ENCODE measurements at regions not wholly inside any gene's neighbourhood (a gene's known extent, or its start where the extent isn't known, plus 50 kb on each side); places are given as distances from the start of the nearest gene placed in this dataset.
"Not testable (repeated sequence)": the region's sequence is repeated elsewhere in the genome, so short reads cannot be mapped to it uniquely, and the experiment has no call there.

GRCh38 chr1:229736376-229736775 lies 110.3 kb downstream of the URB2 start:
- intact Hi-C loops (cut with DNase I), result no loop called here
- Histone ChIP-seq H3K36me3 (no peaks in the 10 kb centered on the region), H3K27me3 (no peaks in the 10 kb centered on the region), H3K4me3 (no peak overlapping the region), H3K9me3 (peaks cover 0 to 19% (median 13%) of the 10 kb centered on the region in 4 donors), H3K27ac (replicated peaks in 1 of 4) (no peak overlapping the region), H3K4me1 (no peaks in the 10 kb centered on the region)
- no peak for DNase-seq (ENCODE audit: extremely low spot score)
- no peak for TF ChIP-seq POLR2A (IDR thresholded peaks at IDR 0.05; ENCODE audit: low read depth)
- no peak for TF ChIP-seq EP300 (IDR thresholded peaks at IDR 0.05)
- no peak for TF ChIP-seq CTCF (IDR thresholded peaks at IDR 0.05)
- TF ChIP-seq POLR2AphosphoS5 (IDR thresholded peaks at IDR 0.05), result no peak

GRCh38 chr1:229742614-229743013 lies 116.6 kb downstream of the URB2 start:
- intact Hi-C loops (cut with DNase I); H3K36me3 ChIP-seq; DNase-seq (ENCODE audit: extremely low spot score); H3K4me3 ChIP-seq; H3K27me3 ChIP-seq; H3K27ac ChIP-seq (replicated peaks in 1 of 4); H3K4me1 ChIP-seq: not testable (repeated sequence)
- 83% methylated on average over 1 of the region's 1 CpG for WGBS
- peaks cover 0 to 14% (median 5%) of the 10 kb centered on the region in 4 donors for H3K9me3 ChIP-seq

GRCh38 chr1:229749992-229750391 lies 123.9 kb downstream of the URB2 start:
- Histone ChIP-seq H3K27ac (replicated peaks in 1 of 4) (no peak overlapping the region), H3K27me3 (no peaks in the 10 kb centered on the region), H3K4me1 (no peaks in the 10 kb centered on the region), H3K36me3 (no peaks in the 10 kb centered on the region), H3K4me3 (no peak overlapping the region), H3K9me3 (no peaks in the 10 kb centered on the region)
- intact Hi-C loops (cut with DNase I), result no loop called here
- TF ChIP-seq POLR2AphosphoS5 (IDR thresholded peaks at IDR 0.05) (no peak), CTCF (IDR thresholded peaks at IDR 0.05) (no peak), EP300 (IDR thresholded peaks at IDR 0.05) (no peak), POLR2A (IDR thresholded peaks at IDR 0.05; ENCODE audit: low read depth) (no peak)
- WGBS, result 93% methylated on average over 4 of the region's 4 CpGs
- no peak for DNase-seq (ENCODE audit: extremely low spot score)

- H3K4me3 ChIP-seq, result no peak overlapping the region
- intact Hi-C loops (cut with DNase I), result no loop called here
- DNase-seq (ENCODE audit: extremely low spot score), result no peak
Observed at GRCh38 chr1:229751610-229752009, 125.6 kb downstream of the URB2 start.

GRCh38 chr1:229752679-229753078 lies 126.6 kb downstream of the URB2 start:
- WGBS, result 90% methylated on average over 5 of the region's 5 CpGs
- H3K27ac ChIP-seq (replicated peaks in 1 of 4), result no peak overlapping the region

More at GRCh38 chr1:229751610-229752009, 125.6 kb downstream of the URB2 start:
- Histone ChIP-seq H3K27me3 (no peaks in the 10 kb centered on the region), H3K36me3 (no peaks in the 10 kb centered on the region), H3K4me1 (no peaks in the 10 kb centered on the region), H3K9me3 (peaks cover 0 to 4% (median 2%) of the 10 kb centered on the region in 4 donors), H3K27ac (replicated peaks in 1 of 4) (no peak overlapping the region)
- TF ChIP-seq POLR2AphosphoS5 (IDR thresholded peaks at IDR 0.05) (no peak), EP300 (IDR thresholded peaks at IDR 0.05) (no peak), POLR2A (IDR thresholded peaks at IDR 0.05; ENCODE audit: low read depth) (no peak), CTCF (IDR thresholded peaks at IDR 0.05) (no peak)

More at GRCh38 chr1:229752679-229753078, 126.6 kb downstream of the URB2 start:
- Histone ChIP-seq H3K4me3 (no peak overlapping the region), H3K4me1 (no peaks in the 10 kb centered on the region), H3K27me3 (no peaks in the 10 kb centered on the region), H3K9me3 (peaks cover 0 to 13% (median 9%) of the 10 kb centered on the region in 4 donors), H3K36me3 (no peaks in the 10 kb centered on the region)
- intact Hi-C loops (cut with DNase I), result no loop called here
- DNase-seq (ENCODE audit: extremely low spot score), result no peak
- no peak for TF ChIP-seq EP300 (IDR thresholded peaks at IDR 0.05)
- no peak for TF ChIP-seq POLR2AphosphoS5 (IDR thresholded peaks at IDR 0.05)
- no peak for TF ChIP-seq CTCF (IDR thresholded peaks at IDR 0.05)
- TF ChIP-seq POLR2A (IDR thresholded peaks at IDR 0.05; ENCODE audit: low read depth), result no peak

Measured in esophagus muscularis mucosa (tissue), 4 donors.